ENCODE measurements at regions not wholly inside any gene's neighbourhood (a gene's known extent, or its start where the extent isn't known, plus 50 kb on each side); places are given as distances from the start of the nearest gene placed in this dataset.

DNA sequence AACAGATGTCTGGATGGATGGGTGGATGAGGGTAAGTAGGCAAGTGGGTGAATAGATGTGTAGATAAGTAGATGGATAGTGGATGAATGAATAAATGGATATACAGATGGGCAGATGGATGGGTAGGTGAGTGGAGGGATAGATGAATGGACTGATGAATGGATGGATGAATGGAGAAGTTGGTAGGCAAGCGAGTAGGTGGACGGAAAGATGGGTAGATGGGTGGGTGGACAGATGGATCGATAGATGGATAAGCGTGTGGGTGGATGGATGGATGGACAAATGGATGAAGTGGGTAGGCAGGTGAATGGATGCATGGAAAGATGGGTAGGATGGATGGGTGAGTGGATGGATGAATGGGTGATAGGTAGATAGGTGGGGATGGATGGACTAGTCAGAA, 393.2 kb downstream of the SHANK2 start:
- TF ChIP-seq, protein P1, sequence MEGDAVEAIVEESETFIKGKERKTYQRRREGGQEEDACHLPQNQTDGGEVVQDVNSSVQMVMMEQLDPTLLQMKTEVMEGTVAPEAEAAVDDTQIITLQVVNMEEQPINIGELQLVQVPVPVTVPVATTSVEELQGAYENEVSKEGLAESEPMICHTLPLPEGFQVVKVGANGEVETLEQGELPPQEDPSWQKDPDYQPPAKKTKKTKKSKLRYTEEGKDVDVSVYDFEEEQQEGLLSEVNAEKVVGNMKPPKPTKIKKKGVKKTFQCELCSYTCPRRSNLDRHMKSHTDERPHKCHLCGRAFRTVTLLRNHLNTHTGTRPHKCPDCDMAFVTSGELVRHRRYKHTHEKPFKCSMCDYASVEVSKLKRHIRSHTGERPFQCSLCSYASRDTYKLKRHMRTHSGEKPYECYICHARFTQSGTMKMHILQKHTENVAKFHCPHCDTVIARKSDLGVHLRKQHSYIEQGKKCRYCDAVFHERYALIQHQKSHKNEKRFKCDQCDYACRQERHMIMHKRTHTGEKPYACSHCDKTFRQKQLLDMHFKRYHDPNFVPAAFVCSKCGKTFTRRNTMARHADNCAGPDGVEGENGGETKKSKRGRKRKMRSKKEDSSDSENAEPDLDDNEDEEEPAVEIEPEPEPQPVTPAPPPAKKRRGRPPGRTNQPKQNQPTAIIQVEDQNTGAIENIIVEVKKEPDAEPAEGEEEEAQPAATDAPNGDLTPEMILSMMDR (IDR thresholded peaks at IDR 0.05): no peak
- TF ChIP-seq JUND (IDR thresholded peaks at IDR 0.05) (no peak), RXRA (IDR thresholded peaks at IDR 0.05; ENCODE audit: borderline replicate concordance, low read depth) (no peak), RFX5 (IDR thresholded peaks at IDR 0.05; ENCODE audit: low read length) (no peak), POLR2AphosphoS5 (IDR thresholded peaks at IDR 0.05; ENCODE audit: low read depth, low read length) (no peak), NFIC (IDR thresholded peaks at IDR 0.05; ENCODE audit: borderline replicate concordance) (no peak), ELF1 (IDR thresholded peaks at IDR 0.05) (no peak), RCOR1 (IDR thresholded peaks at IDR 0.05; ENCODE audit: low read length) (no peak), TEAD4 (IDR thresholded peaks at IDR 0.05; ENCODE audit: borderline replicate concordance, insufficient read depth) (no peak)
- TF ChIP-seq, protein P2, sequence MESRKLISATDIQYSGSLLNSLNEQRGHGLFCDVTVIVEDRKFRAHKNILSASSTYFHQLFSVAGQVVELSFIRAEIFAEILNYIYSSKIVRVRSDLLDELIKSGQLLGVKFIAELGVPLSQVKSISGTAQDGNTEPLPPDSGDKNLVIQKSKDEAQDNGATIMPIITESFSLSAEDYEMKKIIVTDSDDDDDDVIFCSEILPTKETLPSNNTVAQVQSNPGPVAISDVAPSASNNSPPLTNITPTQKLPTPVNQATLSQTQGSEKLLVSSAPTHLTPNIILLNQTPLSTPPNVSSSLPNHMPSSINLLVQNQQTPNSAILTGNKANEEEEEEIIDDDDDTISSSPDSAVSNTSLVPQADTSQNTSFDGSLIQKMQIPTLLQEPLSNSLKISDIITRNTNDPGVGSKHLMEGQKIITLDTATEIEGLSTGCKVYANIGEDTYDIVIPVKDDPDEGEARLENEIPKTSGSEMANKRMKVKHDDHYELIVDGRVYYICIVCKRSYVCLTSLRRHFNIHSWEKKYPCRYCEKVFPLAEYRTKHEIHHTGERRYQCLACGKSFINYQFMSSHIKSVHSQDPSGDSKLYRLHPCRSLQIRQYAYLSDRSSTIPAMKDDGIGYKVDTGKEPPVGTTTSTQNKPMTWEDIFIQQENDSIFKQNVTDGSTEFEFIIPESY (IDR thresholded peaks at IDR 0.05; ENCODE audit: borderline replicate concordance, low read depth): no peak
- TF ChIP-seq, protein P3, sequence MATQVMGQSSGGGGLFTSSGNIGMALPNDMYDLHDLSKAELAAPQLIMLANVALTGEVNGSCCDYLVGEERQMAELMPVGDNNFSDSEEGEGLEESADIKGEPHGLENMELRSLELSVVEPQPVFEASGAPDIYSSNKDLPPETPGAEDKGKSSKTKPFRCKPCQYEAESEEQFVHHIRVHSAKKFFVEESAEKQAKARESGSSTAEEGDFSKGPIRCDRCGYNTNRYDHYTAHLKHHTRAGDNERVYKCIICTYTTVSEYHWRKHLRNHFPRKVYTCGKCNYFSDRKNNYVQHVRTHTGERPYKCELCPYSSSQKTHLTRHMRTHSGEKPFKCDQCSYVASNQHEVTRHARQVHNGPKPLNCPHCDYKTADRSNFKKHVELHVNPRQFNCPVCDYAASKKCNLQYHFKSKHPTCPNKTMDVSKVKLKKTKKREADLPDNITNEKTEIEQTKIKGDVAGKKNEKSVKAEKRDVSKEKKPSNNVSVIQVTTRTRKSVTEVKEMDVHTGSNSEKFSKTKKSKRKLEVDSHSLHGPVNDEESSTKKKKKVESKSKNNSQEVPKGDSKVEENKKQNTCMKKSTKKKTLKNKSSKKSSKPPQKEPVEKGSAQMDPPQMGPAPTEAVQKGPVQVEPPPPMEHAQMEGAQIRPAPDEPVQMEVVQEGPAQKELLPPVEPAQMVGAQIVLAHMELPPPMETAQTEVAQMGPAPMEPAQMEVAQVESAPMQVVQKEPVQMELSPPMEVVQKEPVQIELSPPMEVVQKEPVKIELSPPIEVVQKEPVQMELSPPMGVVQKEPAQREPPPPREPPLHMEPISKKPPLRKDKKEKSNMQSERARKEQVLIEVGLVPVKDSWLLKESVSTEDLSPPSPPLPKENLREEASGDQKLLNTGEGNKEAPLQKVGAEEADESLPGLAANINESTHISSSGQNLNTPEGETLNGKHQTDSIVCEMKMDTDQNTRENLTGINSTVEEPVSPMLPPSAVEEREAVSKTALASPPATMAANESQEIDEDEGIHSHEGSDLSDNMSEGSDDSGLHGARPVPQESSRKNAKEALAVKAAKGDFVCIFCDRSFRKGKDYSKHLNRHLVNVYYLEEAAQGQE (IDR thresholded peaks at IDR 0.05; ENCODE audit: low read depth, low read length): no peak
- TF ChIP-seq, protein P4, sequence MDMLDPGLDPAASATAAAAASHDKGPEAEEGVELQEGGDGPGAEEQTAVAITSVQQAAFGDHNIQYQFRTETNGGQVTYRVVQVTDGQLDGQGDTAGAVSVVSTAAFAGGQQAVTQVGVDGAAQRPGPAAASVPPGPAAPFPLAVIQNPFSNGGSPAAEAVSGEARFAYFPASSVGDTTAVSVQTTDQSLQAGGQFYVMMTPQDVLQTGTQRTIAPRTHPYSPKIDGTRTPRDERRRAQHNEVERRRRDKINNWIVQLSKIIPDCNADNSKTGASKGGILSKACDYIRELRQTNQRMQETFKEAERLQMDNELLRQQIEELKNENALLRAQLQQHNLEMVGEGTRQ (IDR thresholded peaks at IDR 0.05; ENCODE audit: borderline replicate concordance, low read depth, low read length): no peak
- TF ChIP-seq, protein P5, sequence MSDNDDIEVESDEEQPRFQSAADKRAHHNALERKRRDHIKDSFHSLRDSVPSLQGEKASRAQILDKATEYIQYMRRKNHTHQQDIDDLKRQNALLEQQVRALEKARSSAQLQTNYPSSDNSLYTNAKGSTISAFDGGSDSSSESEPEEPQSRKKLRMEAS (IDR thresholded peaks at IDR 0.05; ENCODE audit: low read depth): no peak

All from SK-N-SH (cell line).